ENCODE measurements at regions not wholly inside any gene's neighbourhood (a gene's known extent, or its start where the extent isn't known, plus 50 kb on each side); places are given as distances from the start of the nearest gene placed in this dataset.

DNA sequence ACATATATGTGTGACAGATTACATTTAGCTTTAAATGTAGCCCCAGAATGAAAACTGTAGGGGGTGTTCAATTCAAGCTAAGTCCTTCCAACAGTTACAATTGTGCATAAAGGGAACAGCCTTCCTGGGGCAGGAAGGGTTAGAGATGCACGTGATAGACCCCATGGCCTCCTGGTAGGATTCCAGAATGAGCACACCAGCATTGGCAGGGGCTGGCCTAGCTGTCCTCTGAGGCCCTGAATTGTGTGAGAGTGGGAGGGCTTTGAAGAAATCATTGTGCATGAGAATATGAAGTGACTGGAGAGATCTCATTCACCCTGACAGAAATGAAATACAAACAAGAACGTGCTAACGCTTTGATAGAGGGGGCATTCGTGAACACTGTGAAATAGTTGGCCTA is 663.8 kb upstream of the KLF4 start:
- H2AK5ac ChIP-seq (ENCODE audit: low read depth, low read length): no peak overlapping the region
- no TSS peak for BruUV-seq (replicated peaks)
- H3K79me1 ChIP-seq (ENCODE audit: low read depth in 1 of 2, low read length in 2 of 2): no peaks in the 10 kb centered on the region
- DNase-seq (no peak), ATAC-seq (ENCODE audit: low read depth) (no peak)
- peaks cover 1% of the 10 kb centered on the region; the same call in 1 of the 2 replicates for H3K4me1 ChIP-seq (ENCODE audit: control insufficient read depth, insufficient read depth, low read length)
- no peak overlapping the region for H2BK5ac ChIP-seq (ENCODE audit: low read depth, low read length, poor library complexity, severe bottlenecking)
- TF ChIP-seq, protein P1, sequence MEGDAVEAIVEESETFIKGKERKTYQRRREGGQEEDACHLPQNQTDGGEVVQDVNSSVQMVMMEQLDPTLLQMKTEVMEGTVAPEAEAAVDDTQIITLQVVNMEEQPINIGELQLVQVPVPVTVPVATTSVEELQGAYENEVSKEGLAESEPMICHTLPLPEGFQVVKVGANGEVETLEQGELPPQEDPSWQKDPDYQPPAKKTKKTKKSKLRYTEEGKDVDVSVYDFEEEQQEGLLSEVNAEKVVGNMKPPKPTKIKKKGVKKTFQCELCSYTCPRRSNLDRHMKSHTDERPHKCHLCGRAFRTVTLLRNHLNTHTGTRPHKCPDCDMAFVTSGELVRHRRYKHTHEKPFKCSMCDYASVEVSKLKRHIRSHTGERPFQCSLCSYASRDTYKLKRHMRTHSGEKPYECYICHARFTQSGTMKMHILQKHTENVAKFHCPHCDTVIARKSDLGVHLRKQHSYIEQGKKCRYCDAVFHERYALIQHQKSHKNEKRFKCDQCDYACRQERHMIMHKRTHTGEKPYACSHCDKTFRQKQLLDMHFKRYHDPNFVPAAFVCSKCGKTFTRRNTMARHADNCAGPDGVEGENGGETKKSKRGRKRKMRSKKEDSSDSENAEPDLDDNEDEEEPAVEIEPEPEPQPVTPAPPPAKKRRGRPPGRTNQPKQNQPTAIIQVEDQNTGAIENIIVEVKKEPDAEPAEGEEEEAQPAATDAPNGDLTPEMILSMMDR (conservative IDR thresholded peaks at IDR 0.05; ENCODE audit: low read depth, low read length): no peak
- TF ChIP-seq POLR2A (IDR thresholded peaks at IDR 0.05; ENCODE audit: low read depth, low read length) (no peak), CEBPB (IDR thresholded peaks at IDR 0.05; ENCODE audit: low read depth, low read length) (no peak), MXI1 (IDR thresholded peaks at IDR 0.05; ENCODE audit: borderline replicate concordance, low read depth, low read length) (no peak), MAZ (IDR thresholded peaks at IDR 0.05; ENCODE audit: borderline replicate concordance, low read depth, low read length) (no peak)
- H3K9ac ChIP-seq (ENCODE audit: low read depth, low read length): no peak overlapping the region
- H3K56ac ChIP-seq (ENCODE audit: extremely low read depth, insufficient read depth, low read length): no peak overlapping the region
- dilution Hi-C loops (cut with HindIII; ENCODE audit: low sequenced_read_pairs, unreplicated experiment) (no loop called here), intact Hi-C loops (cut with micrococcal nuclease) (no loop called here), in situ Hi-C loops (cut with MboI; ENCODE audit: low sequenced_read_pairs) (no loop called here)
- ChIA-PET POLR2A (ENCODE audit: unreplicated experiment) (no interaction called here), CTCF (no interaction called here)
- H2AFZ ChIP-seq (replicated peaks; ENCODE audit: low read length, poor library complexity): no peak overlapping the region
- H3K14ac ChIP-seq (replicated peaks; ENCODE audit: low read depth, low read length): no peak overlapping the region
- H4K91ac ChIP-seq (ENCODE audit: insufficient read depth, low read depth, low read length): no peak overlapping the region
- no peak overlapping the region for H3K18ac ChIP-seq (ENCODE audit: low read depth, low read length)
- H3K4me2 ChIP-seq (ENCODE audit: low read depth, low read length): no peak overlapping the region
- H2BK120ac ChIP-seq (ENCODE audit: low read depth, low read length): no peak overlapping the region
- H2BK15ac ChIP-seq (ENCODE audit: low read depth, low read length): no peak overlapping the region
- H4K20me1 ChIP-seq (ENCODE audit: insufficient read depth, low read length): no peaks in the 10 kb centered on the region
- no peak overlapping the region for H4K8ac ChIP-seq (ENCODE audit: low read depth in 2 of 2, low read length in 2 of 2)
- H2AK9ac ChIP-seq (replicated peaks; ENCODE audit: low read depth, low read length, poor library complexity): no peak overlapping the region
- no peak overlapping the region for H3K23ac ChIP-seq (ENCODE audit: low read depth, low read length)
- no peaks in the 10 kb centered on the region for H3K27me3 ChIP-seq (ENCODE audit: control insufficient read depth, insufficient read depth, low read length)
- WGBS, 2 experiments (ENCODE audit: extremely low coverage in 2 of 2, insufficient read length in 1 of 2): no CpG with 5 or more reads among the region's 4 CpGs
- H3K4me3 ChIP-seq (ENCODE audit: insufficient read depth, low read depth, low read length): no peak overlapping the region
- H3K36me3 ChIP-seq (ENCODE audit: control insufficient read depth, insufficient read depth, low read length): no peaks in the 10 kb centered on the region
- no peaks in the 10 kb centered on the region for H3K9me1 ChIP-seq (ENCODE audit: insufficient read depth, low read length)
- no peak overlapping the region for H4K5ac ChIP-seq (ENCODE audit: low read depth, low read length)
- no peak overlapping the region for H3K4ac ChIP-seq (ENCODE audit: low read depth, low read length)
- no peak overlapping the region for H3K27ac ChIP-seq (ENCODE audit: insufficient read depth, low read length)
- H3K9me3 ChIP-seq (ENCODE audit: control insufficient read depth, insufficient read depth, low read length): no peaks in the 10 kb centered on the region
- no peak overlapping the region for H2BK20ac ChIP-seq (ENCODE audit: low read depth, low read length)
